ENCODE measurements at regions not wholly inside any gene's neighbourhood (a gene's known extent, or its start where the extent isn't known, plus 50 kb on each side); places are given as distances from the start of the nearest gene placed in this dataset.

GRCh38 chr10:110431659-110432058 lies 66.0 kb upstream of the DUSP5 start:
- DNase-seq, result no peak
- H3K4me3 Mint-ChIP-seq, result peak overlapping the region; percentile 13 to 80 (median 49)
- no peaks in the 10 kb centered on the region for H3K36me3 Mint-ChIP-seq
- H3K27me3 Mint-ChIP-seq (ENCODE audit: low read depth in 3 of 3), result peaks cover 0 to 2% (median 2%) of the 10 kb centered on the region in 3 donors
- peak overlapping the region in 1 of 6 donors; percentile 46 for H3K27ac Mint-ChIP-seq
- peaks cover 30 to 32% of the 10 kb centered on the region in 2 donors for H3K4me1 Mint-ChIP-seq
- peaks cover 0 to 2% (median 0%) of the 10 kb centered on the region in 6 donors for H3K9me3 Mint-ChIP-seq

- Mint-ChIP-seq H3K9me3 (peaks cover 0 to 2% (median 0%) of the 10 kb centered on the region in 6 donors), H3K27me3 (ENCODE audit: low read depth in 3 of 3) (peaks cover 0 to 2% (median 2%) of the 10 kb centered on the region in 3 donors), H3K27ac (no peak overlapping the region), H3K4me3 (peak overlapping the region; percentile 13 to 80 (median 49)), H3K4me1 (peaks cover 29 to 32% of the 10 kb centered on the region in 2 donors), H3K36me3 (no peaks in the 10 kb centered on the region)
- DNase-seq, result no peak
Observed at GRCh38 chr10:110432084-110432483, 65.6 kb upstream of the DUSP5 start.

GRCh38 chr10:110432814-110433565 lies 64.7 kb upstream of the DUSP5 start:
- H3K36me3 Mint-ChIP-seq, result no peaks in the 10 kb centered on the region
- H3K4me3 Mint-ChIP-seq, result peak overlapping the region in 2 of 5 donors; percentile 21 to 30
- no peak overlapping the region for H3K27ac Mint-ChIP-seq
- H3K9me3 Mint-ChIP-seq, result peaks cover 0 to 2% (median 0%) of the 10 kb centered on the region in 6 donors
- peaks cover 29 to 32% of the 10 kb centered on the region in 2 donors for H3K4me1 Mint-ChIP-seq
- no peak for DNase-seq
- peaks cover 0 to 4% (median 2%) of the 10 kb centered on the region in 3 donors for H3K27me3 Mint-ChIP-seq (ENCODE audit: low read depth in 3 of 3)

GRCh38 chr10:110433740-110434139 lies 64.0 kb upstream of the DUSP5 start:
- Mint-ChIP-seq H3K4me3 (no peak overlapping the region), H3K36me3 (no peaks in the 10 kb centered on the region), H3K27ac (no peak overlapping the region), H3K4me1 (peaks cover 29 to 32% of the 10 kb centered on the region in 2 donors), H3K27me3 (ENCODE audit: low read depth in 3 of 3) (peaks cover 0 to 4% (median 0%) of the 10 kb centered on the region in 3 donors), H3K9me3 (peaks cover 0 to 2% (median 0%) of the 10 kb centered on the region in 6 donors)
- DNase-seq, result no peak

GRCh38 chr10:110434489-110435096 lies 63.1 kb upstream of the DUSP5 start:
- peaks cover 29 to 30% of the 10 kb centered on the region in 2 donors for H3K4me1 Mint-ChIP-seq
- H3K9me3 Mint-ChIP-seq, result no peaks in the 10 kb centered on the region
- H3K27me3 Mint-ChIP-seq (ENCODE audit: low read depth in 3 of 3), result peaks cover 0 to 4% (median 0%) of the 10 kb centered on the region in 3 donors
- H3K4me3 Mint-ChIP-seq, result no peak overlapping the region
- H3K36me3 Mint-ChIP-seq, result no peaks in the 10 kb centered on the region
- DNase-seq, result no peak
- H3K27ac Mint-ChIP-seq, result no peak overlapping the region

- no peak overlapping the region for H3K4me3 Mint-ChIP-seq
- no peak for DNase-seq
- peaks cover 0 to 3% (median 0%) of the 10 kb centered on the region in 3 donors for H3K27me3 Mint-ChIP-seq (ENCODE audit: low read depth in 3 of 3)
- peaks cover 23 to 25% of the 10 kb centered on the region in 2 donors for H3K4me1 Mint-ChIP-seq
- H3K27ac Mint-ChIP-seq, result no peak overlapping the region
- H3K36me3 Mint-ChIP-seq, result no peaks in the 10 kb centered on the region
- H3K9me3 Mint-ChIP-seq, result no peaks in the 10 kb centered on the region
Observed at GRCh38 chr10:110436554-110437350, 61.0 kb upstream of the DUSP5 start.

- Mint-ChIP-seq H3K27ac (no peak overlapping the region), H3K4me1 (peaks cover 23 to 25% of the 10 kb centered on the region in 2 donors), H3K4me3 (no peak overlapping the region), H3K27me3 (ENCODE audit: low read depth in 3 of 3) (peaks cover 0 to 5% (median 0%) of the 10 kb centered on the region in 3 donors), H3K36me3 (no peaks in the 10 kb centered on the region), H3K9me3 (no peaks in the 10 kb centered on the region)
- DNase-seq, result no peak
Observed at GRCh38 chr10:110437351-110437605, 60.4 kb upstream of the DUSP5 start.

- H3K27ac Mint-ChIP-seq, result no peak overlapping the region
- no peak overlapping the region for H3K4me3 Mint-ChIP-seq
- H3K27me3 Mint-ChIP-seq (ENCODE audit: low read depth in 3 of 3), result peaks cover 0 to 5% (median 0%) of the 10 kb centered on the region in 3 donors
Observed at GRCh38 chr10:110437761-110438341, 59.9 kb upstream of the DUSP5 start.

GRCh38 chr10:110442746-110443145 lies 55.0 kb upstream of the DUSP5 start:
- peaks cover 0 to 1% (median 0%) of the 10 kb centered on the region in 6 donors for H3K9me3 Mint-ChIP-seq
- peaks cover 24 to 33% of the 10 kb centered on the region in 2 donors for H3K4me1 Mint-ChIP-seq
- H3K27me3 Mint-ChIP-seq (ENCODE audit: low read depth in 3 of 3), result peaks cover 0 to 6% (median 2%) of the 10 kb centered on the region in 3 donors
- H3K27ac Mint-ChIP-seq, result peak overlapping the region; percentile 13 to 58 (median 38)
- H3K36me3 Mint-ChIP-seq, result peaks cover 0 to 4% (median 0%) of the 10 kb centered on the region in 3 donors
- DNase-seq, result no peak
- peak overlapping the region in 1 of 5 donors; percentile 23 for H3K4me3 Mint-ChIP-seq

More at GRCh38 chr10:110437761-110438341, 59.9 kb upstream of the DUSP5 start:
- Mint-ChIP-seq H3K9me3 (no peaks in the 10 kb centered on the region), H3K36me3 (no peaks in the 10 kb centered on the region), H3K4me1 (peaks cover 18 to 25% of the 10 kb centered on the region in 2 donors)
- DNase-seq, result no peak

- no peak overlapping the region for H3K4me3 Mint-ChIP-seq
- DNase-seq, result no peak
- peaks cover 28 to 40% of the 10 kb centered on the region in 2 donors for H3K4me1 Mint-ChIP-seq
- H3K27ac Mint-ChIP-seq, result peak overlapping the region in 2 of 6 donors; percentile 13 to 51
- H3K9me3 Mint-ChIP-seq, result peaks cover 0 to 1% (median 0%) of the 10 kb centered on the region in 6 donors
- H3K27me3 Mint-ChIP-seq (ENCODE audit: low read depth in 3 of 3), result peaks cover 0 to 6% (median 2%) of the 10 kb centered on the region in 3 donors
- peaks cover 0 to 4% (median 0%) of the 10 kb centered on the region in 3 donors for H3K36me3 Mint-ChIP-seq
Observed at GRCh38 chr10:110443239-110444003, 54.3 kb upstream of the DUSP5 start.

GRCh38 chr10:110444004-110444337 lies 53.7 kb upstream of the DUSP5 start:
- H3K27me3 Mint-ChIP-seq (ENCODE audit: low read depth in 3 of 3), result peaks cover 0 to 9% (median 2%) of the 10 kb centered on the region in 3 donors
- no peak overlapping the region for H3K27ac Mint-ChIP-seq
- no peak for DNase-seq
- H3K4me1 Mint-ChIP-seq, result peaks cover 33 to 45% of the 10 kb centered on the region in 2 donors
- no peak overlapping the region for H3K4me3 Mint-ChIP-seq
- H3K9me3 Mint-ChIP-seq, result peaks cover 0 to 4% (median under 1%) of the 10 kb centered on the region in 6 donors
- H3K36me3 Mint-ChIP-seq, result peaks cover 0 to 7% (median 0%) of the 10 kb centered on the region in 3 donors

GRCh38 chr10:110445871-110446270 lies 51.8 kb upstream of the DUSP5 start:
- H3K27me3 Mint-ChIP-seq (ENCODE audit: low read depth in 3 of 3), result peaks cover 2 to 9% (median 2%) of the 10 kb centered on the region in 3 donors
- H3K36me3 Mint-ChIP-seq, result peaks cover 0 to 10% (median 0%) of the 10 kb centered on the region in 3 donors
- peaks cover 0 to 4% (median under 1%) of the 10 kb centered on the region in 6 donors for H3K9me3 Mint-ChIP-seq
- no peak for DNase-seq
- H3K4me3 Mint-ChIP-seq, result no peak overlapping the region
- H3K4me1 Mint-ChIP-seq, result peaks cover 35 to 53% of the 10 kb centered on the region in 2 donors
- H3K27ac Mint-ChIP-seq, result peak overlapping the region in 1 of 6 donors; percentile 35

- Mint-ChIP-seq H3K27me3 (ENCODE audit: low read depth in 3 of 3) (peaks cover 2 to 9% (median 2%) of the 10 kb centered on the region in 3 donors), H3K4me1 (peaks cover 33 to 50% of the 10 kb centered on the region in 2 donors)
Observed at GRCh38 chr10:110446277-110446676, 51.4 kb upstream of the DUSP5 start.

More at GRCh38 chr10:110446277-110446676, 51.4 kb upstream of the DUSP5 start:
- Mint-ChIP-seq H3K27ac (no peak overlapping the region), H3K36me3 (peaks cover 0 to 10% (median 0%) of the 10 kb centered on the region in 3 donors), H3K9me3 (peaks cover 0 to 4% (median under 1%) of the 10 kb centered on the region in 6 donors), H3K4me3 (no peak overlapping the region)
- DNase-seq, result no peak
